GM12891 (cell line): ENCODE measurements at regions not wholly inside any gene's neighbourhood (a gene's known extent, or its start where the extent isn't known, plus 50 kb on each side); places are given as distances from the start of the nearest gene placed in this dataset.

Experiments
- PAX5 ChIP-seq: IDR thresholded peaks from 2 replicates; pipeline ENCODE4 v1.6.1; 2011; ENCODE audit warnings: low read length, moderate library complexity, mild to moderate bottlenecking; ENCODE audit not compliant: insufficient read depth, severe bottlenecking
- POLR2A ChIP-seq: IDR thresholded peaks from 2 replicates; pipeline ENCODE4 v1.6.1; 2011; ENCODE audit warnings: low read depth, low read length, control low read depth
- POLR2AphosphoS5 ChIP-seq: IDR thresholded peaks from 2 replicates; pipeline ENCODE4 v1.6.1; 2011; ENCODE audit warnings: low read depth, low read length, control low read depth
- TAF1 ChIP-seq: IDR thresholded peaks from 2 replicates; pipeline ENCODE4 v1.6.1; 2011; ENCODE audit warnings: low read depth, low read length, control low read depth

DNA sequence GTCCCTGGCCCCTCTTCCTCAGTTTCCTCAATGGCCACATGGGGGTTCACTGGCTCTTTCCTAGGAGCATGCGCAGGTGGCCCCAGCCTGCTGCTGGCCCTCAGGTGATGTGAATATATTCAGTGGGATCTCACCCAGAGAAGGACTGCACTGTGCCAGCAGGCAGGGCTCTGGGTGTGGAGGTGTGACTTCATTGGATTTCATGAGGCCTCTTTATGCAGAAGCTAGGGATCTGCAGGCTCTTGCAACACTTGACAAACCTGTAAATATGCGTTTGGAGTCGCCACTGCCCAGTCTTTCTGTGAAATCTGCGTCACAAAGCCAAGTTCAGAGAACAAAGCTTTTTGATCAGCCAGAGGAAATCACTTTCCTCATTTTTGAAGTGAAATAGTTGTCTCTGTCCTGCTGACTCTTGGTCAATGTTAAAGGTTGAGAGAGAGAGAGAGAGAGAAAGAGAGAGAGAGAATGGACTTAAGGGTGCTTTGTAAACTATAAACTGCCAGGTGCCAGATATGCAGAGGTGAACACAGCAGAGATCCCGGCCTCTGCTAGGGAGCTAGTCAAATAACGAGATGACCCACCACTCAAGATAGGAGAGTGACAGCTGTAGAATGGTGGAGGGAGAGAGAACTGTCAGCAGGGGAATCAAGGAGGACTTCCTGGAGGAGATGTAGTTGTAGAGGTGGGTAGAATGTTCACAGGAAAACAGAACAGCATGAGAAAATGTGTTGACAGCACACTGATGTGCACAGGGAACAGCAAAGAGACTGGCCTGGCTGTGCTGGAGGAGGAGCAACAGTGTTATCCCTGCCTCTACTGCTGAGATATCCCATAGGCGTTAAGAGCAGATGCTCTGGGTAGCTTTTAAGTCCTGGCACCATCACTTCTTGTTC is 167.0 kb upstream of the ZNF618 start:
- TF ChIP-seq TAF1 = no peak
- no peak for TF ChIP-seq POLR2A
- no peak for TF ChIP-seq POLR2AphosphoS5
- no peak for TF ChIP-seq PAX5
